NCI-H460 (cell line): ENCODE measurements at regions not wholly inside any gene's neighbourhood (a gene's known extent, or its start where the extent isn't known, plus 50 kb on each side); places are given as distances from the start of the nearest gene placed in this dataset.
A peak's percentile ranks its signal among the peaks of the same experiment; 100 is the strongest.

Experiments used
- DNase-seq: peaks from one replicate; pipeline ENCODE4 v3.0.0-alpha.2; 2016; ENCODE audit warnings: low read depth; ENCODE audit errors: extremely low read depth

- no peak for DNase-seq
Measured at GRCh38 chr12:90899456-90900182, 55.4 kb downstream of the CCER1 start.

GRCh38 chr12:90897986-90898385 lies 57.0 kb downstream of the CCER1 start:
- no peak for DNase-seq

DNA sequence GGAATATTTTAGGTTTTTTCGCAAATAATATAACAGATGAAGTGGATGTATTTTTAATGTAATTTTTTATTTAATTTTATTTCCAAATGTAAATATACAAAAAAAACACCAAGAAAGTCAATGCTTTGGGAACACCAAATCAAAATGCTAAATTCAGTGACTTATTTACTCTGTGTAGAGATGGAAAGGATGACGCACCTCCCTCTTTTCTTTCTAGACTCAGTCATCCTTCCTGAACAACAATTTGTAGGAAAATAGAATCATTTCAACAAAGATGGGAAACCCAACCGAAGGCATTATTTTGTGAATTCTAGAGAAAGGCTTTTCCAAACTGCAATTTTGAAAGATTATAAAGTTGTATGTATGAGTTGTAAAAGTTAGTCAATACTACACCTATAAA lies 57.7 kb downstream of the CCER1 start:
- DNase-seq, result no peak

- no peak for DNase-seq
Measured at GRCh38 chr12:90896821-90897220, 58.2 kb downstream of the CCER1 start.

- no peak for DNase-seq
Measured at GRCh38 chr12:90896164-90896563, 58.8 kb downstream of the CCER1 start.

DNA sequence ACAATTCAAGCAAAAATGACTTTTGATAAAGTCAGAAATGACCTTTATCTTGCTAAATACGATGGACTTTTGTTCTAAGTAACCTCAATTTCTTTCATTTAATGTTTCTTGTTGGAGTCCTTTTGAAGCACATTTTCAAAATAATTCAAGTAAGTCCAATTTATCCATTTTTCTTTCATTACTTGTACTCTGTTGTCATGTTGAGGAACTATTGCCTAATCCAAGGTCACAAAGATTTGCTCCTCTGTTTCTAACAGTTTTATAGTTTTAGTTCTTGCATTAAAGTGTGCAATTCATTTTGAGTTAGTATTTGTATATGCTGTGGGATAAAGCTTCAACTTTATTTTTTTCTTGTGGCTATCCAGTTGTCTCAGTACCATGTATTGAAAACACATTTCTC lies 66.7 kb downstream of the CCER1 start:
- DNase-seq, result no peak

- DNase-seq, result no peak
Measured at GRCh38 chr12:90883456-90883855, 71.5 kb downstream of the CCER1 start.

- no peak for DNase-seq
Measured at GRCh38 chr12:90871726-90872096, 83.3 kb downstream of the CCER1 start.

- DNase-seq, result no peak
Measured at GRCh38 chr12:90870971-90871725, 83.8 kb downstream of the CCER1 start.

- no peak for DNase-seq
Measured at GRCh38 chr12:90868626-90869025, 86.3 kb downstream of the CCER1 start.

- no peak for DNase-seq
Measured at GRCh38 chr12:90859591-90859990, 95.4 kb downstream of the CCER1 start.

GRCh38 chr12:90858252-90858651 lies 96.7 kb downstream of the CCER1 start:
- DNase-seq, result no peak

DNA sequence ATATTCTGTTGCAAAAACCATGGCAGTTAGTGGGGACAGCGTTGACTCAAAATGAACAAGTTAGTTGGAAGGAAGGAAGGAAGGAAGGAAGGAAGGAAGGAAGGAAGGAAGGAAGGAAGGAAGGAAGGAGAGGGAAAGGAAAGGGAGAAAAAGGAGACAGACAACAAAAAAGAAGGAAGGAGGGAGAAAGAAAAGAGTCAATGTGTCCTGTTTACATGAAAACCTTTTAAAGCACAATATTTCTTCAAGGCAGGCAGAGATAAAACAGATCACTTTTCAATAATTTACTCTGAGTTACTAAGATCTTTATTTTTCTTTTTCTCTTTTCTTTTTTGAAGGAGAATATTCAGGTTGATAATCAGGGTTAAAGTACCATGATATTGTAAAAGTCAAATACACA lies 99.4 kb downstream of the CCER1 start:
- DNase-seq, result no peak

GRCh38 chr12:90854136-90854689 lies 100.8 kb downstream of the CCER1 start:
- DNase-seq, result peak; percentile 33

GRCh38 chr12:90851800-90852718 lies 102.9 kb downstream of the CCER1 start:
- DNase-seq, result no peak

DNA sequence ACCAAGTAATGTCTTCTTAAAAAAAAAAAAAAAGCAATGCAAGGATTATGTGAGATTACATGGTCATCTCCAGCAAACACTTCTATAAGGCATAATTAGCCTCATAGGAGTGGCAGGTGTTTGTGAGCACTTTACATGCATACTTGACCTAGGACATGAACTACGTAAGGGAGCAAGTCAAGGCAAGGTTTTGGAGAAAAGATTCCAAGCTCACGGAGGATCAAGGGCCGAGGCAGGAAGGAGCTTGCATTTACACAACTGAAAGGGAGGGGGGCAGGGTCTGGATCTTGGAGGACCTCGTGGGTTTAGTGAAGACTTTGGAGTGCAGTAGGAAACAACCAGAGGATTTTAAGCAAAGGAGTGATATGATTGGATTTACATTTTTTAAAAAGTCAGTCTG lies 112.5 kb downstream of the CCER1 start:
- no peak for DNase-seq

DNA sequence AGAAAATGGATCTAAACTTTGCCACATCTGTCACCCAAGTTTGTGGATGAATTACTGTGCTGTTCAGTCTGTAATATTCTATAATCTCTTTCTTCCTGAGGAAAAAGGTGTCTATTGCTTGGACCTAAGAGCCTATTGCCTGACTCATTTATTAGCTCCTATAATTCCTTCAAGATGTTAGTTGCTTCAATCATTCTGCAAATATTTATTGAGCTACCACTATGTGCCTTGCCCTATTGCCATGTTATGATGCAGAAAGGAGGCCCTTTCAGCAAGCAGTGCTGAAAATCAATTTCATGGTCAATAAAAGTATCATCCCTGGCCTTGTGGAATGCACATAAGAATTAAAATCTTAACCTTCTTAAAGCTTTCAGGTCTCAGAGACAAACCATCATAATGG lies 113.6 kb downstream of the CCER1 start:
- DNase-seq, result no peak

- DNase-seq, result no peak
Measured at GRCh38 chr12:90839346-90839745, 115.6 kb downstream of the CCER1 start.

- no peak for DNase-seq
Measured at GRCh38 chr12:90836689-90837088, 118.3 kb downstream of the CCER1 start.

- DNase-seq, result no peak
Measured at GRCh38 chr12:90833228-90833627, 121.7 kb downstream of the CCER1 start.

DNA sequence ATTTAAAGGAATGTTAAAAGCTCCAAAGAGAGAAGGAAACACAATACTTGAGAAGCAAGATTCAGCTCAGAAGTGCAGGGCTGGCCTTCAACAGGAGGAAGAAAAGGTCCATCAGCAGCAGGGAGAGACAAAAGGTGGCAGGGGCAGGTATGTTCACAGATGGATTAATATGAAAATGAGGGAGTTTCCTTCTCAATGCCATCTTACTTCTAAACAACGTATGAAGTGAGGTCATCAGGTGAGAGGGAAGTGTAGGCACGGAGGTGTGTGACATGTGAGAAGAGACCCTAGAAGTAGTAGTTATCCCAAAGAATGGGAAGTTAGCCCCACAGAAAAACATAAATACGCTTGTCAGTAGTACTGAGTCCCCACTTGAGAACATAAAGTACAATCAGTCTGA lies 122.5 kb downstream of the CCER1 start:
- no peak for DNase-seq
